Neural cell (in vitro differentiated cells): ENCODE measurements at regions not wholly inside any gene's neighbourhood (a gene's known extent, or its start where the extent isn't known, plus 50 kb on each side); places are given as distances from the start of the nearest gene placed in this dataset.
A peak's percentile ranks its signal among the peaks of the same experiment; 100 is the strongest.

Source experiments
- H2AFZ ChIP-seq: fragments of 200-600, 300-800 bp; sonication (generic), shearing (Covaris generic); 2 replicates; pipeline ENCODE4 v1.6.0; 2014; ENCODE audit warnings: low read depth, mild to moderate bottlenecking, antibody characterized with exemption, low read length, moderate library complexity
- H3F3A ChIP-seq: fragments of 200-600 bp; shearing (Covaris generic); 2 replicates; pipeline ENCODE4 v1.6.1; 2016; ENCODE audit warnings: mild to moderate bottlenecking, moderate library complexity, mixed read lengths, antibody characterized with exemption, low read length; ENCODE audit not compliant: insufficient read depth, poor library complexity, severe bottlenecking
- H3K27ac ChIP-seq: fragments of 200-600, 300-800 bp; sonication (generic), shearing (Covaris generic); 2 replicates; pipeline ENCODE4 v1.5.1; 2014; ENCODE audit warnings: mild to moderate bottlenecking, low read length, moderate library complexity
- H3K27me3 ChIP-seq: fragments of 300-800, 200-600 bp; sonication (generic), shearing (Covaris generic); 2 replicates; pipeline ENCODE4 v1.6.0; 2014; ENCODE audit warnings: mild to moderate bottlenecking, low read depth, low read length, moderate library complexity; ENCODE audit not compliant: insufficient read depth
- H3K36me3 ChIP-seq: fragments of 300-800, 200-600 bp; sonication (generic), shearing (Covaris generic); 2 replicates; pipeline ENCODE4 v1.5.1; 2014; ENCODE audit warnings: mild to moderate bottlenecking, antibody characterized with exemption, low read length, moderate library complexity; ENCODE audit not compliant: insufficient read depth
- H3K4me2 ChIP-seq: fragments of 300-800, 200-600 bp; sonication (generic), shearing (Covaris generic); 2 replicates; pipeline ENCODE4 v1.6.0; 2014; ENCODE audit warnings: mild to moderate bottlenecking, low read length
- H3K4me3 ChIP-seq: fragments of 300-800, 200-600 bp; sonication (generic), shearing (Covaris generic); 2 replicates; pipeline ENCODE4 v1.5.1; 2014; ENCODE audit warnings: mild to moderate bottlenecking, low read length, moderate library complexity
- H3K79me2 ChIP-seq: fragments of 200-600 bp; shearing (Covaris generic); replicated peaks from 2 replicates; pipeline ENCODE4 v1.6.0; 2014; ENCODE audit warnings: mild to moderate bottlenecking, low read length, moderate library complexity; ENCODE audit not compliant: insufficient read depth
- H3K9ac ChIP-seq: fragments of 300-800, 200-600 bp; sonication (generic), shearing (Covaris generic); 2 replicates; pipeline ENCODE4 v1.6.1; 2016; ENCODE audit warnings: mild to moderate bottlenecking, low read length, mixed read lengths
- H3K9me2 ChIP-seq: fragments of 200-600 bp; shearing (Covaris generic); 2 replicates; pipeline ENCODE4 v1.6.1; 2016; ENCODE audit warnings: mild to moderate bottlenecking, low read length, mixed read lengths; ENCODE audit not compliant: insufficient read depth
- H3K9me3 ChIP-seq: fragments of 200-600, 300-800 bp; sonication (generic), shearing (Covaris generic); 2 replicates; pipeline ENCODE4 v1.6.1; 2016; ENCODE audit warnings: mild to moderate bottlenecking, mixed run types, low read length, moderate library complexity, mixed read lengths
- H4K20me1 ChIP-seq: fragments of 200-600 bp; shearing (Covaris generic); 2 replicates; pipeline ENCODE4 v1.6.1; 2016; ENCODE audit warnings: mild to moderate bottlenecking, mixed run types; ENCODE audit not compliant: insufficient read depth
- EP300 ChIP-seq: fragments of 450-650 bp; conservative IDR thresholded peaks from 2 replicates; pipeline ENCODE4 v1.6.1; 2014; ENCODE audit warnings: antibody characterized with exemption, mild to moderate bottlenecking, moderate library complexity; ENCODE audit not compliant: poor library complexity, severe bottlenecking
- EZH2 ChIP-seq: fragments of 200-600, 300-800 bp; shearing (Covaris generic), sonication (generic); IDR thresholded peaks from 2 replicates; pipeline ENCODE4 v1.6.1; 2014; ENCODE audit warnings: antibody characterized with exemption, low read length, borderline replicate concordance, mild to moderate bottlenecking; ENCODE audit not compliant: insufficient read depth, poor library complexity, severe bottlenecking
- MXI1 ChIP-seq: fragments of 450-650 bp; conservative IDR thresholded peaks from 2 replicates; pipeline ENCODE4 v1.6.1; 2014; ENCODE audit warnings: antibody characterized with exemption, mild to moderate bottlenecking; ENCODE audit not compliant: poor library complexity, severe bottlenecking
- POLR2AphosphoS5 ChIP-seq: IDR thresholded peaks from 2 replicates; pipeline ENCODE4 v1.6.1; 2012
- RAD21 ChIP-seq: fragments of 450-650 bp; conservative IDR thresholded peaks from 2 replicates; pipeline ENCODE4 v1.6.1; 2014; ENCODE audit warnings: antibody characterized with exemption, mild to moderate bottlenecking, moderate library complexity
- SMC3 ChIP-seq: fragments of 450-650 bp; conservative IDR thresholded peaks from 2 replicates; pipeline ENCODE4 v1.6.1; 2014; ENCODE audit warnings: antibody characterized with exemption, mild to moderate bottlenecking, moderate library complexity; ENCODE audit not compliant: poor library complexity
- TAF1 ChIP-seq: IDR thresholded peaks from 2 replicates; pipeline ENCODE4 v1.6.1; 2012; ENCODE audit warnings: low read depth
- TF ChIP-seq, protein P1 (sequence below): fragments of 450-650 bp; IDR thresholded peaks from 2 replicates; pipeline ENCODE4 v1.5.1; 2014; ENCODE audit warnings: antibody characterized with exemption, mild to moderate bottlenecking, moderate library complexity; ENCODE audit not compliant: poor library complexity, severe bottlenecking
- TF ChIP-seq, protein P2 (sequence below): IDR thresholded peaks from 2 replicates; pipeline ENCODE4 v1.6.1; 2012; ENCODE audit warnings: borderline replicate concordance

DNA sequence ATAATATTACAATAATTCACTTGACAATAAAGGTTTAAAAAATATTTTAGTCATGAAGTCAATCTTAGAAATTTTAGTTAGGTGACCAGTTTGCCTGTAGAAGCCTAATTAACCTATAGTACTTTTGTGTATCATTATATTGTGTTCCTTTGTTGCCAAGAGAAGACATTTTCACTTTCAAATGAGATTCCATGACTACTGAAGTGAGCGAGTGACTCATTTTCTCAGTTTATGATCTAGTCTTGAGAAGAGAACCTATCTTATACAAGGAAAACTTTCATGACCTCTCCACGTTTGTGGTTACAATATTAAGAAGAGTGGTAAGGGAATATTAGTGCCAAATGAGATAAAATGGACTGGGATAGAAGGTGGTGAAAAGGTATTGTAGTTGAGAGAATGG, 423.9 kb upstream of the CHORDC1 start:
- no peak overlapping the region for H3K4me3 ChIP-seq
- peaks cover 5% of the 10 kb centered on the region for H3F3A ChIP-seq
- no peak overlapping the region for H3K27ac ChIP-seq
- H2AFZ ChIP-seq: no peak overlapping the region
- H3K36me3 ChIP-seq: no peaks in the 10 kb centered on the region
- H3K9me3 ChIP-seq: no peaks in the 10 kb centered on the region
- H3K27me3 ChIP-seq: no peaks in the 10 kb centered on the region
- H3K4me2 ChIP-seq: no peak overlapping the region
- H3K9ac ChIP-seq: no peak overlapping the region
- no peak for TF ChIP-seq SMC3
- H3K9me2 ChIP-seq: no peaks in the 10 kb centered on the region
- H3K79me2 ChIP-seq: no peaks in the 10 kb centered on the region
- H4K20me1 ChIP-seq: no peaks in the 10 kb centered on the region

DNA sequence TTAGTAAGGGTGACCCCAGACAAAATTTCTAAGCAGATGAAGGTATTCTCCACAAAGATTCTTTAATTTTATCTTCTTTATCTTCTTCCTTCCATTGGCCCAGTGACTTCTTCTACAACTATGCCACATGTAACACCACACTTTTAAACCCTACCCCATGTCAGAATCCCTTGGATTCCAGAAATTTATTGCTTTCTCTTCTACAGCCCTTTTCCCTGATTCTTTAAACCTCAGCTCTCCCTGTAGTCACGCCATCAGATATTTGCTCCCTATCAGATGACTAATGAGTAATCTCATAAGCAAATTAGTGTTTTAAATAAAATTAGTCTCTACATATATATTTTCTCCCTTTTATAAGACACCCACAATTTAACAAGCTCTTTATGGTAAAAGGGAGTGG, 423.4 kb upstream of the CHORDC1 start:
- Histone ChIP-seq H3K9ac (no peak overlapping the region), H2AFZ (no peak overlapping the region), H3K4me3 (no peak overlapping the region), H3K9me3 (no peaks in the 10 kb centered on the region), H3K27ac (no peak overlapping the region), H3K79me2 (no peaks in the 10 kb centered on the region), H3K9me2 (no peaks in the 10 kb centered on the region), H3K36me3 (no peaks in the 10 kb centered on the region), H4K20me1 (no peaks in the 10 kb centered on the region), H3F3A (peaks cover 5% of the 10 kb centered on the region), H3K27me3 (no peaks in the 10 kb centered on the region), H3K4me2 (no peak overlapping the region)
- TF ChIP-seq EP300 (no peak), MXI1 (no peak), EZH2 (no peak), SMC3 (no peak), TAF1 (no peak), POLR2AphosphoS5 (no peak), RAD21 (no peak)
- TF ChIP-seq, protein P1, sequence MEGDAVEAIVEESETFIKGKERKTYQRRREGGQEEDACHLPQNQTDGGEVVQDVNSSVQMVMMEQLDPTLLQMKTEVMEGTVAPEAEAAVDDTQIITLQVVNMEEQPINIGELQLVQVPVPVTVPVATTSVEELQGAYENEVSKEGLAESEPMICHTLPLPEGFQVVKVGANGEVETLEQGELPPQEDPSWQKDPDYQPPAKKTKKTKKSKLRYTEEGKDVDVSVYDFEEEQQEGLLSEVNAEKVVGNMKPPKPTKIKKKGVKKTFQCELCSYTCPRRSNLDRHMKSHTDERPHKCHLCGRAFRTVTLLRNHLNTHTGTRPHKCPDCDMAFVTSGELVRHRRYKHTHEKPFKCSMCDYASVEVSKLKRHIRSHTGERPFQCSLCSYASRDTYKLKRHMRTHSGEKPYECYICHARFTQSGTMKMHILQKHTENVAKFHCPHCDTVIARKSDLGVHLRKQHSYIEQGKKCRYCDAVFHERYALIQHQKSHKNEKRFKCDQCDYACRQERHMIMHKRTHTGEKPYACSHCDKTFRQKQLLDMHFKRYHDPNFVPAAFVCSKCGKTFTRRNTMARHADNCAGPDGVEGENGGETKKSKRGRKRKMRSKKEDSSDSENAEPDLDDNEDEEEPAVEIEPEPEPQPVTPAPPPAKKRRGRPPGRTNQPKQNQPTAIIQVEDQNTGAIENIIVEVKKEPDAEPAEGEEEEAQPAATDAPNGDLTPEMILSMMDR: no peak
- TF ChIP-seq, protein P2, sequence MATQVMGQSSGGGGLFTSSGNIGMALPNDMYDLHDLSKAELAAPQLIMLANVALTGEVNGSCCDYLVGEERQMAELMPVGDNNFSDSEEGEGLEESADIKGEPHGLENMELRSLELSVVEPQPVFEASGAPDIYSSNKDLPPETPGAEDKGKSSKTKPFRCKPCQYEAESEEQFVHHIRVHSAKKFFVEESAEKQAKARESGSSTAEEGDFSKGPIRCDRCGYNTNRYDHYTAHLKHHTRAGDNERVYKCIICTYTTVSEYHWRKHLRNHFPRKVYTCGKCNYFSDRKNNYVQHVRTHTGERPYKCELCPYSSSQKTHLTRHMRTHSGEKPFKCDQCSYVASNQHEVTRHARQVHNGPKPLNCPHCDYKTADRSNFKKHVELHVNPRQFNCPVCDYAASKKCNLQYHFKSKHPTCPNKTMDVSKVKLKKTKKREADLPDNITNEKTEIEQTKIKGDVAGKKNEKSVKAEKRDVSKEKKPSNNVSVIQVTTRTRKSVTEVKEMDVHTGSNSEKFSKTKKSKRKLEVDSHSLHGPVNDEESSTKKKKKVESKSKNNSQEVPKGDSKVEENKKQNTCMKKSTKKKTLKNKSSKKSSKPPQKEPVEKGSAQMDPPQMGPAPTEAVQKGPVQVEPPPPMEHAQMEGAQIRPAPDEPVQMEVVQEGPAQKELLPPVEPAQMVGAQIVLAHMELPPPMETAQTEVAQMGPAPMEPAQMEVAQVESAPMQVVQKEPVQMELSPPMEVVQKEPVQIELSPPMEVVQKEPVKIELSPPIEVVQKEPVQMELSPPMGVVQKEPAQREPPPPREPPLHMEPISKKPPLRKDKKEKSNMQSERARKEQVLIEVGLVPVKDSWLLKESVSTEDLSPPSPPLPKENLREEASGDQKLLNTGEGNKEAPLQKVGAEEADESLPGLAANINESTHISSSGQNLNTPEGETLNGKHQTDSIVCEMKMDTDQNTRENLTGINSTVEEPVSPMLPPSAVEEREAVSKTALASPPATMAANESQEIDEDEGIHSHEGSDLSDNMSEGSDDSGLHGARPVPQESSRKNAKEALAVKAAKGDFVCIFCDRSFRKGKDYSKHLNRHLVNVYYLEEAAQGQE: no peak

DNA sequence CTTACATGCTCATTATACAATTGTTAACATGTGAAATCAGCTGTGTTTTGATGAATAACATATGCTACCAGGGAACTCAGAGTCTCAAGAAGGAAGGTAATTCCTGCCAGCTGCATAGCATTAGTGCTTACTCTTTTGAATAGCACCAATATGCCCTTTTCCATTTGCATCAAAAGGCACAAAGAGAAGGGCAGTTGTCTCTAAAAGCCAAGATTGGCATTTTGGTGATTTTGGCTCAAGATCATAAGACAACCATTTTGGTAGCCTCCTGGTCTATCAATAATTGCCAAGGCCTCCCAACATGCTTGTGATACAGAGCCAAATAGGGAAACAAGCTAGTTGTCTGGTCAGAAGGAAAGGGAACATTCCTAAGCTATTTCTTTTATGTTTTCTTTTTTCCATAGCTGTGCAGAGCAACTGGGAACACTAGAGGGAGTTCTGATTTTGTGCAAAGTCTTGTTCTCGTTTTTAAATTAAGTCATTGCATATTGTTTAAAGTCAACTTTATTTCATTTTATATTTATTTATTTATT, 416.7 kb upstream of the CHORDC1 start:
- Histone ChIP-seq H3K36me3 (no peaks in the 10 kb centered on the region), H3K79me2 (no peaks in the 10 kb centered on the region), H3F3A (no peaks in the 10 kb centered on the region), H2AFZ (no peak overlapping the region), H3K9me3 (no peaks in the 10 kb centered on the region), H3K27ac (no peak overlapping the region), H3K4me3 (no peak overlapping the region), H3K4me2 (no peak overlapping the region), H3K9me2 (no peaks in the 10 kb centered on the region), H3K9ac (no peak overlapping the region), H3K27me3 (no peaks in the 10 kb centered on the region), H4K20me1 (no peaks in the 10 kb centered on the region)
- TF ChIP-seq TAF1 (no peak), SMC3 (no peak), EP300 (no peak), EZH2 (no peak), POLR2AphosphoS5 (no peak), RAD21 (peak; percentile 28), MXI1 (no peak)
- TF ChIP-seq, protein P1: peak; percentile 44
- TF ChIP-seq, protein P2: no peak
